HCT116 (cell line): ENCODE measurements at regions not wholly inside any gene's neighbourhood (a gene's known extent, or its start where the extent isn't known, plus 50 kb on each side); places are given as distances from the start of the nearest gene placed in this dataset.

Source experiments
- ATAC-seq: fragments of 200-7000 bp; cut with Tn5 transposase; 2 replicates; pipeline ENCODE4 v1.9.1; 2020; ENCODE audit warnings: mild to moderate bottlenecking, moderate library complexity
- BruUV-seq: library from RNA; stranded (reverse); fragments of 400-500 nt; replicated peaks from 2 replicates; lab custom pipeline; 2021; lab: Mats Ljungman, UMichigan
- CTCF ChIA-PET: fragments of 300-600 bp; sonication (Branson Sonifier 250); formaldehyde crosslinking; loops from one replicate; lab custom pipeline; 2021; ENCODE audit warnings: antibody characterized with exemption; lab: Charles Lee
- POLR2A ChIA-PET: fragments of 300-600, 350-600 bp; sonication (Branson Sonifier 250); formaldehyde crosslinking; loops from one replicate; lab custom pipeline; 2021; ENCODE audit warnings: antibody characterized with exemption; lab: Charles Lee
- RAD21 ChIA-PET, 2 experiments: fragments of 300-600 bp; sonication (Branson Sonifier 250); formaldehyde crosslinking; loops; one replicate each; lab custom pipeline; 2023; ENCODE audit warnings: low total read pairs in 2 of 2; ENCODE audit not compliant: uncharacterized antibody in 2 of 2, unreplicated experiment in 2 of 2, low non-redundant PET in 1 of 2; lab: Charles Lee
- DNase-seq: peaks from one replicate; pipeline ENCODE4 v3.0.0-alpha.2; 2010; ENCODE audit warnings: low read depth, low spot score
- H2AFZ ChIP-seq: fragments of 200-600 bp; shearing (Covaris generic), sonication (generic); 2 replicates; pipeline ENCODE4 v1.6.1; 2017; ENCODE audit warnings: low read depth, mixed run types, mixed read lengths, antibody characterized with exemption, low read length; ENCODE audit not compliant: poor library complexity, severe bottlenecking
- H3K27ac ChIP-seq: 2 replicates; pipeline ENCODE4 v1.5.1; 2012; ENCODE audit warnings: low read depth, low read length
- H3K27me3 ChIP-seq: fragments of 200-600 bp; sonication (generic); 2 replicates; pipeline ENCODE4 v1.6.1; 2016; ENCODE audit warnings: mixed run types, low read length, mixed read lengths; ENCODE audit not compliant: insufficient read depth
- H3K36me3 ChIP-seq, 2 experiments: fragments of 200-500 bp in 1 of 2; fragments of 200-600 bp in 1 of 2; sonication (Bioruptor generic) in 1 of 2; sonication (generic) in 1 of 2; 2 replicates each; pipeline versions ENCODE4 v1.5.1 to v1.6.1; 2014 to 2016; ENCODE audit warnings: low read length in 2 of 2, inconsistent platforms in 1 of 2, mixed read lengths in 1 of 2, mixed run types in 1 of 2; ENCODE audit not compliant: insufficient read depth in 2 of 2, control insufficient read depth in 1 of 2
- H3K4me1 ChIP-seq, 2 experiments: fragments of 200-600 bp in 1 of 2; sonication (generic) in 1 of 2; 2 replicates each; pipeline versions ENCODE4 v1.5.1 to v1.6.1; 2012 to 2017; ENCODE audit warnings: low read length in 2 of 2, inconsistent platforms in 1 of 2, mild to moderate bottlenecking in 1 of 2, mixed read lengths in 1 of 2, mixed run types in 1 of 2, moderate library complexity in 1 of 2; ENCODE audit not compliant: insufficient read depth in 2 of 2, control insufficient read depth in 1 of 2
- H3K4me2 ChIP-seq: fragments of 200-600 bp; sonication (generic); 2 replicates; pipeline ENCODE4 v1.6.1; 2017; ENCODE audit warnings: mixed run types, low read length, mixed read lengths
- H3K4me3 ChIP-seq, 2 experiments: fragments of 200-600 bp in 1 of 2; sonication (generic) in 1 of 2; replicated peaks in 1 of 2; 2 replicates each; pipeline ENCODE4 v1.5.1; 2011 to 2016; ENCODE audit warnings: low read length in 2 of 2, control low read depth in 1 of 2, low read depth in 1 of 2, mild to moderate bottlenecking in 1 of 2, mixed read lengths in 1 of 2, mixed run types in 1 of 2
- H3K79me2 ChIP-seq: fragments of 200-600 bp; sonication (generic); 2 replicates; pipeline ENCODE4 v1.6.1; 2017; ENCODE audit warnings: mild to moderate bottlenecking, mixed run types, low read length, moderate library complexity, mixed read lengths; ENCODE audit not compliant: insufficient read depth
- H3K9ac ChIP-seq: fragments of 200-600 bp; sonication (generic); 2 replicates; pipeline ENCODE4 v1.6.1; 2016; ENCODE audit warnings: low read length, mixed read lengths
- H3K9me2 ChIP-seq: fragments of 200-600 bp; sonication (generic), shearing (Covaris generic); 2 replicates; pipeline ENCODE4 v1.6.1; 2017; ENCODE audit warnings: mixed run types, mild to moderate bottlenecking, moderate library complexity; ENCODE audit not compliant: insufficient read depth
- H3K9me3 ChIP-seq, 2 experiments: fragments of 200-500 bp in 1 of 2; fragments of 200-600 bp in 1 of 2; sonication (Bioruptor generic) in 1 of 2; sonication (generic) in 1 of 2; 2 replicates each; pipeline ENCODE4 v1.6.1; 2014 to 2017; ENCODE audit warnings: low read length in 2 of 2, mixed read lengths in 2 of 2, inconsistent platforms in 1 of 2, low read depth in 1 of 2, mild to moderate bottlenecking in 1 of 2, mixed run types in 1 of 2, moderate library complexity in 1 of 2; ENCODE audit not compliant: control insufficient read depth in 1 of 2, insufficient read depth in 1 of 2
- H4K20me1 ChIP-seq: fragments of 200-600 bp; sonication (generic), shearing (Covaris generic); 2 replicates; pipeline ENCODE4 v1.6.1; 2017; ENCODE audit warnings: mixed run types, mild to moderate bottlenecking, moderate library complexity; ENCODE audit not compliant: insufficient read depth
- ELF1 ChIP-seq: IDR thresholded peaks from 2 replicates; pipeline ENCODE4 v1.6.1; 2012; ENCODE audit warnings: low read depth, borderline replicate concordance
- EZH2 ChIP-seq: fragments of 200-600 bp; sonication (generic); IDR thresholded peaks from 2 replicates; pipeline ENCODE4 v1.6.1; 2017; ENCODE audit warnings: antibody characterized with exemption, mixed run types
- FOSL1 ChIP-seq: IDR thresholded peaks from 2 replicates; pipeline ENCODE4 v1.6.1; 2012; ENCODE audit warnings: low read depth
- JUND ChIP-seq: IDR thresholded peaks from 2 replicates; pipeline ENCODE4 v1.6.1; 2012
- POLR2AphosphoS5 ChIP-seq: IDR thresholded peaks from 2 replicates; pipeline ENCODE4 v1.6.1; 2011; ENCODE audit warnings: mild to moderate bottlenecking, low read depth, low read length, moderate library complexity
- SP1 ChIP-seq: IDR thresholded peaks from 2 replicates; pipeline ENCODE4 v1.6.1; 2012; ENCODE audit warnings: low read depth
- SRF ChIP-seq: IDR thresholded peaks from 2 replicates; pipeline ENCODE4 v1.6.1; 2012; ENCODE audit warnings: low read depth
- TCF7L2 ChIP-seq: IDR thresholded peaks from 2 replicates; pipeline ENCODE4 v1.7.0; 2011; ENCODE audit warnings: borderline replicate concordance, inconsistent platforms; ENCODE audit not compliant: insufficient read depth, insufficient read length; ENCODE audit errors: extremely low read depth
- YY1 ChIP-seq: IDR thresholded peaks from 2 replicates; pipeline ENCODE4 v1.6.1; 2011; ENCODE audit warnings: low read length, low read depth, moderate library complexity, mild to moderate bottlenecking; ENCODE audit not compliant: insufficient replicate concordance; ENCODE audit errors: extremely low read depth
- intact Hi-C: fragments of 100-400 bp; cut with micrococcal nuclease; formaldehyde crosslinking; loops from 2 replicates; pipeline ENCODE4 v1.10.0; 2022
- TF ChIP-seq, protein P1 (sequence below): IDR thresholded peaks from 2 replicates; pipeline ENCODE4 v1.6.1; 2012

DNA sequence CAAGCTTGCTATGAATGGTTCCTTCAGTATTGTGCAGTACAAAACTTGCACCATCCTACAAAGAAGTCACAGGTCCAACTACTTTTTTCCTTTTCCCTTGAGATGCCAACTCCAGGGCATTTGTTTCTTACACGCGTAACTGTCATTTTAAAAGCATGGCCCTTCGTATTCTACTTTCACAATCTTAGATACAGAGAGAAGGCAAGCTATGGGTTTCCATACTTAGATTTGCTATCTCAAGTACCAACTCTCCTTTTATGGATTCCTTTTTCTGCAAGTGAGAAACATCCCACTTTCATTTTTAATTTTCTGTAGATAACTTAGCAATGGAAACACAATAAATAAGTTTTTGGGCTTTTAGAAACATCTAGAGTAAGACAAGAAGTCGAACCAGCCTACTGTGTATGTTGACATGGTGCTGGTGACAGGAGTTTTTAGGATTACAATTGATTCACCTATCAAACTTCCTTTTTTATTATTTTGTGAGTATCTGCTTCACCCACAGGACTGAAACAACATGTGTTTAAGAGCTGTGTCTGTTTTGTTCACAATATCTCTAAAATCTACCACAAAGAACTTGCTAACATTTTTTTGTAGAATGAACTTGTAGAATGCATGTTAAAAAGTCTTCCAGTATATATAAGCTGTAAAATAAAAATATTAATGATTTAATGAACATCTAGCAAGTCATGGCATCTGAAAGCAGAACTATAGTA lies 124.1 kb downstream of the FAM174A start:
- H3K4me2 ChIP-seq: no peak overlapping the region
- POLR2A ChIA-PET: no interaction called here
- H4K20me1 ChIP-seq: no peaks in the 10 kb centered on the region
- H3K9ac ChIP-seq: no peak overlapping the region
- no peak overlapping the region for H3K4me3 ChIP-seq
- CTCF ChIA-PET: no interaction called here
- RAD21 ChIA-PET: no interaction called here
- H3K9me2 ChIP-seq: no peaks in the 10 kb centered on the region
- DNase-seq (no peak), ATAC-seq (no peak)
- H2AFZ ChIP-seq: no peak overlapping the region
- H3K27ac ChIP-seq: no peak overlapping the region
- no peaks in the 10 kb centered on the region for H3K4me1 ChIP-seq
- H3K9me3 ChIP-seq: no peaks in the 10 kb centered on the region
- no TSS peak for BruUV-seq
- TF ChIP-seq YY1 (no peak), POLR2AphosphoS5 (no peak), JUND (no peak), ELF1 (no peak), EZH2 (no peak), FOSL1 (no peak), SRF (no peak)
- TF ChIP-seq, protein P1, sequence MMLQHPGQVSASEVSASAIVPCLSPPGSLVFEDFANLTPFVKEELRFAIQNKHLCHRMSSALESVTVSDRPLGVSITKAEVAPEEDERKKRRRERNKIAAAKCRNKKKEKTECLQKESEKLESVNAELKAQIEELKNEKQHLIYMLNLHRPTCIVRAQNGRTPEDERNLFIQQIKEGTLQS: no peak
- no peaks in the 10 kb centered on the region for H3K36me3 ChIP-seq
- no peaks in the 10 kb centered on the region for H3K79me2 ChIP-seq
- intact Hi-C loops: no loop called here
- H3K27me3 ChIP-seq: no peaks in the 10 kb centered on the region

DNA sequence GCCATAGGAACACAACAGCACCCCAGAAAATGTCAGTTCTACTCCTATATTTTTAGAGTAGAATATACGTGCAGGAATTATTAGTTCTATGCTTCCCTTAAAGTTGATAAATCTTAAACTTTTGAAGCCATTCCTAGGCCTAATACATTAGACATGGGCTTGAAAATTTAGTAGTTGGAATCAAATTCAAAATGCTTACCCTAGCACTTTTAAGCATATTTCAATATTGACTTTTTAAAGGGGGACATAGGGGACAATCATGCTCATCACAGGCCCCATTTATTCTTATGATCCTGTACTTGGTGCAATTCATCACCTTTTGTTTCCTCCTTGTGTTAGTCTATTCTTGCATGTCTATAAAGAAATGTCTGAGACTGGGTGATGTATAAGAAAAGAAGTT lies 129.0 kb downstream of the FAM174A start:
- H3K4me1 ChIP-seq: peaks cover 0 to 15% of the 10 kb centered on the region in 2 experiments; a peak in 2 of 4 replicates
- no peak overlapping the region for H3K4me3 ChIP-seq
- H3K27ac ChIP-seq: no peak overlapping the region
- H3K4me2 ChIP-seq: no peak overlapping the region
- DNase-seq (no peak), ATAC-seq (no peak)
- no peaks in the 10 kb centered on the region for H3K79me2 ChIP-seq
- no peaks in the 10 kb centered on the region for H3K9me3 ChIP-seq
- H3K9ac ChIP-seq: no peak overlapping the region
- H3K36me3 ChIP-seq: no peaks in the 10 kb centered on the region
- H3K9me2 ChIP-seq: no peaks in the 10 kb centered on the region
- H3K27me3 ChIP-seq: no peaks in the 10 kb centered on the region
- TF ChIP-seq TCF7L2 (no peak), SP1 (no peak), POLR2AphosphoS5 (no peak)
- ChIA-PET CTCF (no interaction called here), POLR2A (no interaction called here), RAD21 (no interaction called here)
- no TSS peak for BruUV-seq
- no peak overlapping the region for H2AFZ ChIP-seq
- H4K20me1 ChIP-seq: no peaks in the 10 kb centered on the region
- intact Hi-C loops: no loop called here
